AG09309 (cell line): ENCODE measurements at regions not wholly inside any gene's neighbourhood (a gene's known extent, or its start where the extent isn't known, plus 50 kb on each side); places are given as distances from the start of the nearest gene placed in this dataset.

ENCODE experiments used
- DNase-seq: peaks from one replicate; pipeline ENCODE4 v3.0.0-alpha.2; 2010; ENCODE audit warnings: low read depth
- H3K4me3 ChIP-seq: 2 replicates; pipeline ENCODE4 v1.5.1; 2011; ENCODE audit warnings: mild to moderate bottlenecking, low read depth, low read length, moderate library complexity; ENCODE audit not compliant: control insufficient read depth
- CTCF ChIP-seq: IDR thresholded peaks from 2 replicates; pipeline ENCODE4 v1.5.1; 2011; ENCODE audit warnings: mild to moderate bottlenecking, low read depth, low read length, inconsistent platforms; ENCODE audit not compliant: insufficient read depth, control insufficient read depth; ENCODE audit errors: missing control alignments

- DNase-seq = no peak
- TF ChIP-seq CTCF = no peak
Observed at GRCh38 chr16:16917191-16917785, 538.3 kb downstream of the NPIPA7 start.

GRCh38 chr16:16923479-16923878 is 544.5 kb downstream of the NPIPA7 start:
- DNase-seq = no peak
- TF ChIP-seq CTCF = no peak
- H3K4me3 ChIP-seq = no peak overlapping the region

More at GRCh38 chr16:16917191-16917785, 538.3 kb downstream of the NPIPA7 start:
- no peak overlapping the region for H3K4me3 ChIP-seq

GRCh38 chr16:16924613-16925012 is 545.7 kb downstream of the NPIPA7 start:
- DNase-seq = no peak
- no peak overlapping the region for H3K4me3 ChIP-seq
- TF ChIP-seq CTCF = no peak

GRCh38 chr16:16925432-16925831 is 545.3 kb downstream of the XYLT1 start:
- no peak for TF ChIP-seq CTCF
- no peak for DNase-seq
- H3K4me3 ChIP-seq = no peak overlapping the region

- H3K4me3 ChIP-seq = no peak overlapping the region
- DNase-seq = no peak
- no peak for TF ChIP-seq CTCF
Observed at GRCh38 chr16:16928532-16929109, 542.1 kb downstream of the XYLT1 start.

GRCh38 chr16:16930309-16931000 is 540.3 kb downstream of the XYLT1 start:
- no peak for TF ChIP-seq CTCF

More at GRCh38 chr16:16930309-16931000, 540.3 kb downstream of the XYLT1 start:
- no peak overlapping the region for H3K4me3 ChIP-seq
- DNase-seq = no peak
